ENCODE measurements at regions not wholly inside any gene's neighbourhood (a gene's known extent, or its start where the extent isn't known, plus 50 kb on each side); places are given as distances from the start of the nearest gene placed in this dataset.

DNA sequence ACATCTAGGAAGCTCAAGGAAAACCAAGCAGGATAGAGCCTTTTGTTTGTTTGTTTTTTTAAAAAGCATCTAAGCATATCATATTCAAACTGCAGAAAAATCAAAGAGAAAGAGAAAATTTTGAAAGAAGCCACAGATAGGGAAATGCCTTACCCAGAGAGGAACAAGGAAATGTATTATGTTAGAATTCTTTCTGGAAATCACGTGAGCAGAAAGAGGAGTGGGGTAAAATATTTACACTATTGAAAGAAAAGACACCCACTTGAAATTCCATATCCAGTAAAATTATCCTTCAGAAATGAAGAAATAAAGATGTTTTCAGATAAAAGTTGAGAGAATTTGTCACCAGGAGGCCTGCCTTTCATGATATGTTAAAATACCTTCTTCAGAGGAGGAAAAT, 775.7 kb upstream of the IGFBP3 start:
- H3K4me3 ChIP-seq: no peak overlapping the region
- H3K9me3 ChIP-seq (ENCODE audit: low read depth, low read length): no peaks in the 10 kb centered on the region
- DNase-seq (ENCODE audit: low read depth, low spot score): no peak
- no peak overlapping the region for H3K27ac ChIP-seq
- no peaks in the 10 kb centered on the region for H3K36me3 ChIP-seq (ENCODE audit: insufficient read depth, low read length)
- H3K9ac ChIP-seq (ENCODE audit: insufficient read length): no peak overlapping the region
- no peak for TF ChIP-seq EZH2 (IDR thresholded peaks at IDR 0.05)
- no peak for TF ChIP-seq POLR2AphosphoS5 (IDR thresholded peaks at IDR 0.05; ENCODE audit: borderline replicate concordance, low read depth, low read length)
- no peak for TF ChIP-seq FOXP2 (optimal IDR thresholded peaks at IDR 0.05; ENCODE audit: control extremely low read depth, extremely low read length, insufficient read depth)

DNA sequence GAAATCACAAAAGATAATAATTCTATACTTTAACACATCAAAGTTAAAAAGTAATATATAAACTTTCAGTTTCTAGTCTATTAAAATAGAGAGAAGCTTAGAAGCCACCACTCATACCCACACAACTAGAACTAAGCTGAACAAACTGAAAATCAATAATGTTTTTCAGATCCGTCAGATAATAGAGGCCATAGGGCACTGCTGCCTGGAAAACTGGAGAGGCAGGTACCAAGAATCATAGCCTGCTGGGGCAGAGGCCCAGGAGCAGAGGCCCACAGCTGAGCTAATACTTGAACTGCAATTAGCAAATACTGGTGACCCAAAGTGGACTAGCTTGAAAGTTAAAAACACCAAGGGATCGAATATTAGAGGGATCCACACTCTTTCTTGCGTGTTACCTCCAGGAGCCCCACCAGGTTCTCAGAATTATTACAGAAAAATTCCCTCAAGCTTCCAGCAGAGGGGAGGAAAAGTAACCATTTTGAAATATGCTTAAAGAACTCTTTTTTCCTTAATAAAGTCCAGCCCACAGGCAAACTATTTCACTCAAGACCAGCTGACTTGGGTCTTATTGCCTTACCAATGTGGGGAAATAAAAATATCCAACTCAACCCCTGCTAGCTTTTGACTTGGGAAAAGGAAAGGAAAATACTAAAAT, 774.1 kb upstream of the IGFBP3 start:
- no peak overlapping the region for H3K9ac ChIP-seq (ENCODE audit: insufficient read length)
- no peaks in the 10 kb centered on the region for H3K36me3 ChIP-seq (ENCODE audit: insufficient read depth, low read length)
- H3K9me3 ChIP-seq (ENCODE audit: low read depth, low read length): no peaks in the 10 kb centered on the region
- TF ChIP-seq POLR2AphosphoS5 (IDR thresholded peaks at IDR 0.05; ENCODE audit: borderline replicate concordance, low read depth, low read length): no peak
- TF ChIP-seq EZH2 (IDR thresholded peaks at IDR 0.05): no peak
- no peak for TF ChIP-seq FOXP2 (optimal IDR thresholded peaks at IDR 0.05; ENCODE audit: control extremely low read depth, extremely low read length, insufficient read depth)
- no peak for DNase-seq (ENCODE audit: low read depth, low spot score)
- no peak overlapping the region for H3K27ac ChIP-seq
- no peak overlapping the region for H3K4me3 ChIP-seq

DNA sequence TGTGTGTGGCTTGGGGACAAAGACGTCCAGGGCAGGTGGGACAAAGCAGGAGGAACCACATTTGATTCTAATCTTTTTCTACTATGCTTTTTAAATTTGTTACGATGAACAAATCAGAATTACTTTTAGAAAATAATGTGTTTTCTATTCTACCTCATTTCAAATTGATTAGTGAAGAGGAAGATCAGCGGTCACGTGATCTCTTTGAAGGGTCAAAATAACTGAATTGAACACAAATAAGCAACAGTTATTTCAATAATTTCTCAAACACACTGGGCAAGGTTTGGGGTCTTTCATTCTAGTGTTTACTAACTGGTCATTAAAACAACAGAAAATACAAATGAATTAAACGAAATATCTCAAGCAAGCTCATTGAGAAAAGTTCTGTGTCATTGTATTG, 773.0 kb upstream of the IGFBP3 start:
- no peak overlapping the region for H3K9ac ChIP-seq (ENCODE audit: insufficient read length)
- no peaks in the 10 kb centered on the region for H3K36me3 ChIP-seq (ENCODE audit: insufficient read depth, low read length)
- no peak overlapping the region for H3K4me3 ChIP-seq
- DNase-seq (ENCODE audit: low read depth, low spot score): no peak
- TF ChIP-seq EZH2 (IDR thresholded peaks at IDR 0.05): no peak
- TF ChIP-seq POLR2AphosphoS5 (IDR thresholded peaks at IDR 0.05; ENCODE audit: borderline replicate concordance, low read depth, low read length): no peak
- TF ChIP-seq FOXP2 (optimal IDR thresholded peaks at IDR 0.05; ENCODE audit: control extremely low read depth, extremely low read length, insufficient read depth): no peak
- no peaks in the 10 kb centered on the region for H3K9me3 ChIP-seq (ENCODE audit: low read depth, low read length)
- no peak overlapping the region for H3K27ac ChIP-seq

DNA sequence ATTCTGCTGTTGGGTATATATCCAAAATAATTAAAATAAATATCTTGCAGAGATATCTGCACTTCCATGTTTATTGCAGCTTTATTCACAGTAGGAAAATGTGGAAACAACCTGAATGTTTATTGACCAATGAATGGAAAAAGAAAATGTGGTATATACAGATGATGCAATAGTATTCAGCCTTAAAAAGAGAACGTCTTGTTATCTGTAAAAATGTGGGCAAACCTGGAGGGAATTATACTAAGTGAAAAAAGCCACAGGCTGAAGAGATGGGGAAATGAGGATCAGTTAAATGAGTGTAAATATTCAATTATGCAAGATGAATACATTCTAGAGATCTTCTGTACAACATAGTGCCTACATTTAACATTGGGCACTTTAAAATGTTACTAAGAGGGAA, 766.1 kb upstream of the IGFBP3 start:
- no peak for TF ChIP-seq FOXP2 (optimal IDR thresholded peaks at IDR 0.05; ENCODE audit: control extremely low read depth, extremely low read length, insufficient read depth)
- TF ChIP-seq EZH2 (IDR thresholded peaks at IDR 0.05): no peak
- no peak for TF ChIP-seq POLR2AphosphoS5 (IDR thresholded peaks at IDR 0.05; ENCODE audit: borderline replicate concordance, low read depth, low read length)
- Histone ChIP-seq H3K9ac (ENCODE audit: insufficient read length) (no peak overlapping the region), H3K9me3 (ENCODE audit: low read depth, low read length) (no peaks in the 10 kb centered on the region)

DNA sequence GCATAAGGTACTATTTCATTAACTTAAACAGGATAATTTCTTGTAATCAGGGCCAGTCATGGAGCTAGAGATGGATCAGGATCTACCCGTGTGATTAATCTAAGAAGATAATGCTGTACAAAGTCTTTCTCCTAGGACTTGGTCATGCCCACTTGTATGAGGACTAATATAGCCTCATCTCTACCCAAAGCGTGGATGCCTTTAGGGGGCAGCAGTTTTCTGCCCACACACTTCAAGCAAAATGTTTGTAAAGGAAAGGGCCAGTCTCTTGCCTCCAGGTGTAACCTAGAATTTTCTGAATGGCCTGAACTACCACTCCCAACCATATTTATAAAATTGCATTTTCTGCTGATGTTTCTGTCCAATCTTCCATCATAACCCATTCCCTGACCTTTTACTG, 764.0 kb upstream of the IGFBP3 start:
- Histone ChIP-seq H3K9ac (ENCODE audit: insufficient read length) (no peak overlapping the region), H3K27ac (no peak overlapping the region), H3K36me3 (ENCODE audit: insufficient read depth, low read length) (no peaks in the 10 kb centered on the region), H3K4me3 (no peak overlapping the region), H3K9me3 (ENCODE audit: low read depth, low read length) (no peaks in the 10 kb centered on the region)
- DNase-seq (ENCODE audit: low read depth, low spot score): no peak
- TF ChIP-seq EZH2 (IDR thresholded peaks at IDR 0.05) (no peak), POLR2AphosphoS5 (IDR thresholded peaks at IDR 0.05; ENCODE audit: borderline replicate concordance, low read depth, low read length) (no peak), FOXP2 (optimal IDR thresholded peaks at IDR 0.05; ENCODE audit: control extremely low read depth, extremely low read length, insufficient read depth) (no peak)

More for the DNA sequence above, 766.1 kb upstream of the IGFBP3 start:
- DNase-seq (ENCODE audit: low read depth, low spot score): no peak
- Histone ChIP-seq H3K36me3 (ENCODE audit: insufficient read depth, low read length) (no peaks in the 10 kb centered on the region), H3K4me3 (no peak overlapping the region), H3K27ac (no peak overlapping the region)

DNA sequence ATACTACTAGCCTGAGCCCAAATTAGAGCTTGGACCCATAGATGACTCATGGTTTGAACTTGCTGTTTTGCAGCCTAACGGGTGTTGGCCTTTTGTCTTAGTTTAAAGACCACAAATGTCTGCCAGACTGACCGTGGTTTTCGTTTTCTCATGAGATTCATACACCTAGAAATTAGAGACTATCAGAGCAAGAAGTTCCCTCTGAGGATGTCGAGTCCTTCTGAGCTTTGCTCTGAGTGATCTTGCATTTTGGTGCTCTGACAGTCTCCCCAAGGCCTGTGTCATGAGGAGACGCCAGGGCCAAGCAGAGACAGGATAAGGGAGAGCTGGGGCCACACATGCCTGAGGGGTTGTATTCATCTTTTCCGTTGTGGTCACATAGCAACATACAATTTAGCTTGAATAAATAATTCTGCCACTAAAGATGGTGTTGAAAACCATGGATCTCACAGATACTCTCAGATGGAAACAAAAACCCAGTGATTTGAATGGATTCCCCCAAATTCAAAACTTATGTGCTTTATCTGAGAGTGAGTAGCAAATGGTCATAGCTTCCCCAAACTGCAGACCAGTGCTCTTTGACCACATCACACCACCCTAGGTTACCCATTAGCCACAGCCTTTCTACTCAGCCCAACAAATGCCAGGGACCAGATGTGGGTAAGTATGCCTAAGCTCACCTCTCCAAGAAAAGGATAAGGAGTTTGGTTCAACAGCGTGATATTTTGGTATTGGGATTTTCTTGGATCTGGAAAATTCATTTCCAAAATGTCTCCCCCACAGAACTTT, 762.0 kb upstream of the IGFBP3 start:
- Histone ChIP-seq H3K9me3 (ENCODE audit: low read depth, low read length) (no peaks in the 10 kb centered on the region), H3K9ac (ENCODE audit: insufficient read length) (no peak overlapping the region), H3K4me3 (no peak overlapping the region), H3K27ac (no peak overlapping the region), H3K36me3 (ENCODE audit: insufficient read depth, low read length) (no peaks in the 10 kb centered on the region)
- TF ChIP-seq EZH2 (IDR thresholded peaks at IDR 0.05): no peak
- no peak for TF ChIP-seq POLR2AphosphoS5 (IDR thresholded peaks at IDR 0.05; ENCODE audit: borderline replicate concordance, low read depth, low read length)
- TF ChIP-seq FOXP2 (optimal IDR thresholded peaks at IDR 0.05; ENCODE audit: control extremely low read depth, extremely low read length, insufficient read depth): no peak
- no peak for DNase-seq (ENCODE audit: low read depth, low spot score)

DNA sequence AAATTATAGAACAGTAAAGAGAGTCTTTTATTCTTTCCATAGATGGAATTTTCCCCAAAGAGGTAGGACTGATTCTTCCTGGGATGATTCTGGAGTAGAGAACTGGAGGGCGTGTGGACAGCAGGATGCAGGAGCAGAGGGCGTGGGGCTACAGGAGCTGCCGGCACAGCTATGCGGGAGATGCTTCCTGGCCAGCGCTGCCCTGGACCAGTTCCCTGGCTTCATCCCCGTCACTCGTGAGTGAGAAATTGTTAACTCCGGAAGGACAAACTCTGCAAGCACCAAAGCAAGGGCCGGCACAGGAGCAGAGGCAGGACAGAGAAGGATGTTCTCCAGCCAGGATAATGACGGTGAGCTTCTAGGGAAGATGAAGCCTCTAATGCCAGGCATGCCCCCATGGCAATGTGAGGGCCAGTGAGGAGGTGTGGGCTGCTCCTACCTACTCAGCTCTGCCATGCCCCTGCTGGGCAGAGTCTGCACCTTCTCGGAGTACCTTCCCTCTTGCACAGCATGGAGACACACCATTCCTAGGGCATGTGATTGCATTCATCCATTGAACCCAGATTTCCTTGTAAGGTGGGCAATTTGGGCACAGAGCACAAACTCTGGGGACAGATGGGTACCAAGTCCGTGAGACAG, 760.9 kb upstream of the IGFBP3 start:
- Histone ChIP-seq H3K9me3 (ENCODE audit: low read depth, low read length) (no peaks in the 10 kb centered on the region), H3K36me3 (ENCODE audit: insufficient read depth, low read length) (no peaks in the 10 kb centered on the region), H3K9ac (ENCODE audit: insufficient read length) (no peak overlapping the region), H3K27ac (no peak overlapping the region), H3K4me3 (no peak overlapping the region)
- no peak for DNase-seq (ENCODE audit: low read depth, low spot score)
- TF ChIP-seq EZH2 (IDR thresholded peaks at IDR 0.05) (no peak), POLR2AphosphoS5 (IDR thresholded peaks at IDR 0.05; ENCODE audit: borderline replicate concordance, low read depth, low read length) (no peak), FOXP2 (optimal IDR thresholded peaks at IDR 0.05; ENCODE audit: control extremely low read depth, extremely low read length, insufficient read depth) (no peak)

DNA sequence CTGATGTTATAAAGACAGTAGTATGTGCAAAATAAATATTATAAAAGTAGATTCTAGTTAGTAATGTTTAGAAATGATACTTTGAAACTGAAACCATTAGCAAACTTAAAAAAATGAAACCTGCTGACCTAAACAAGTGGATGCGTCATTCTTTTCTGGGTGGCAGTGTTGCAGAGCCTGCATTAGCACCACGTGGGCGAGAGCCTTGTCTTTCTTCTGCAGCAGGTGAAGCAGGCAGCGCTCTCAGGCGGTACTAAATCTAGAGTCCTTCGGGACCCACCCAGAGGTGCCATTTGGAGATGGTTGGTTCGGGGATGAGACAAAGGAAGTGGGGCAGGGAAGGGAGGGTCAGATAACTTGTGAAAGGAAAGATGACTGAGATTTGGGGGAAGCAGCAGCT, 759.1 kb upstream of the IGFBP3 start:
- Histone ChIP-seq H3K27ac (no peak overlapping the region), H3K9ac (ENCODE audit: insufficient read length) (no peak overlapping the region), H3K9me3 (ENCODE audit: low read depth, low read length) (no peaks in the 10 kb centered on the region), H3K36me3 (ENCODE audit: insufficient read depth, low read length) (no peaks in the 10 kb centered on the region), H3K4me3 (no peak overlapping the region)
- DNase-seq (ENCODE audit: low read depth, low spot score): no peak
- no peak for TF ChIP-seq FOXP2 (optimal IDR thresholded peaks at IDR 0.05; ENCODE audit: control extremely low read depth, extremely low read length, insufficient read depth)
- TF ChIP-seq POLR2AphosphoS5 (IDR thresholded peaks at IDR 0.05; ENCODE audit: borderline replicate concordance, low read depth, low read length): no peak
- TF ChIP-seq EZH2 (IDR thresholded peaks at IDR 0.05): no peak

Data from SK-N-MC (cell line).